Stimulated activated naive CD8-positive, alpha-beta T cell treated with anti-CD3 and anti-CD28 coated beads, Interleukin-15, amount 100 ng/mL, for 72 hours (primary cell): ENCODE measurements at regions not wholly inside any gene's neighbourhood (a gene's known extent, or its start where the extent isn't known, plus 50 kb on each side); places are given as distances from the start of the nearest gene placed in this dataset.
A peak's percentile ranks its signal among the peaks of the same experiment; 100 is the strongest.
"Not testable (repeated sequence)": the region's sequence is repeated elsewhere in the genome, so short reads cannot be mapped to it uniquely, and the experiment has no call there.

Experiments used
- ATAC-seq: fragments of 150-1000 bp; cut with Tn5 transposase; 2 replicates; pipeline ENCODE4 v1.10.0; 2021; ENCODE audit warnings: mild to moderate bottlenecking, moderate library complexity
- DNase-seq, 2 donors: peaks; one replicate each; pipeline ENCODE4 v3.0.0; 2021 to 2022
- H3K27ac Mint-ChIP-seq, 2 donors: one replicate each; pipeline ENCODE4 v1.8.0; 2022; ENCODE audit warnings: mild to moderate bottlenecking in 2 of 2, mixed read lengths in 2 of 2, moderate library complexity in 2 of 2
- H3K27me3 Mint-ChIP-seq: one replicate; pipeline ENCODE4 v1.8.0; 2022; ENCODE audit warnings: mixed read lengths
- H3K4me1 Mint-ChIP-seq: one replicate; pipeline ENCODE4 v1.8.0; 2022; ENCODE audit warnings: mild to moderate bottlenecking, mixed read lengths
- H3K4me3 Mint-ChIP-seq, 2 donors: one replicate each; pipeline ENCODE4 v1.8.0; 2022; ENCODE audit warnings: mild to moderate bottlenecking in 2 of 2, mixed read lengths in 2 of 2, moderate library complexity in 1 of 2
- H3K9me3 Mint-ChIP-seq, 2 donors: one replicate each; pipeline ENCODE4 v1.8.0; 2022; ENCODE audit warnings: mixed read lengths in 2 of 2

DNA sequence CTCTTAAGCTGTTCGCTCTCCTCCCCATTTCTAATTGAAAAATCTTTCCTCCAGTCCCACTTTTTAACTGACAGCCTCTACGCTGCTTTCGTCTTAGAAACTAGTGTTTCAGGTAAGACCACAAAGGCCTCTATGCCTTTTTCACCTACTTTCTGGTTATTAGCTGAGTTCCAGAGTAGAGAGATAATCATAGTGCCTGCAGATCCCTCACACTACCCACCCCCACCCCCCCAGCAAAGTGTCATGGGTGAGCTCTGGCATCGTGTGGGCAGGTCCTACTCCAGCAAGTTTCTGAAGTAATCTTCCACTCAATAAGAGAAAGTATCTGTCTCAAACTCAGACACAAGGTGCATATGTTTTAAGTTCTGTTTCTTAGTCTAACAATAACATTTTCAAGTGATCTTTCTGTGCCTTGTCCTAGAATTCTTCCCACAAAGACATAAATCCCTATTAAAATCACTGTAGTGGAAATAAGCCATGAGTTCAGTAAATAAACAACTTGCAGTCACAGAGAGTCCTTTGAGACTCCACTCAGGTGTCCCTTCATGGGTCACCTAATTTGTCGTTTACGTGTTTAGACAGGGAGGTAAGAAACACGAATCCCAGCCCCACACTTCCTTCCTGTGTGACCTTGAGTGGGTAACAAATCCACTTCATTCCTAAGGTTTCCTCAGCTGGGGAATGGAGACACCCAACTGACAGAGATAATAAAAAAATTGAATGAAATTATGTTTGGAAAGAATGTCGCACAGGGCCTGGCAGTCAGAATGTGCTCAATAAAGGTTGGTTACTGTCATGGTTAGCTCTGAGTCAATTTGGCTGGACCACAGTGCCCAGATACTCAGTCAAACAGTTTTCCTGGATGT is 228.9 kb upstream of the CAND1 start:
- ATAC-seq: peak; percentile 61
- H3K27ac Mint-ChIP-seq: no peak overlapping the region
- no peak overlapping the region for H3K4me3 Mint-ChIP-seq

DNA sequence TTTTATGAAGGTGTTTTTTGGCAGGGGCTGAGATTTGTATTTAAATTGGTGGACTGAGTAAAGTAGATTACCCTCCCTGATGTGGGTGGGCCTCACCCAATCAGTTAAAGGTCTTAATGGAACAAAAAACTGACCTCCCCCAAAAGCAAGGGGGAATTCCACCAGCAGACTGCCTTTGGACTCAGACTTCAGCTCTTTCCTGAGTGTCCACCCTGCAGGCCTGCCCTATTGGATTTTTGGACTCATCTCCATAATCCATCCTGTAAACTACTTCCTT is 228.4 kb upstream of the CAND1 start:
- no peaks in the 10 kb centered on the region for H3K9me3 Mint-ChIP-seq
- ATAC-seq: no peak
- H3K4me1 Mint-ChIP-seq: no peaks in the 10 kb centered on the region
- peaks cover 25% of the 10 kb centered on the region for H3K27me3 Mint-ChIP-seq
- no peak overlapping the region for H3K27ac Mint-ChIP-seq
- no peak for DNase-seq
- H3K4me3 Mint-ChIP-seq: no peak overlapping the region

More for the DNA sequence above, 228.9 kb upstream of the CAND1 start:
- Mint-ChIP-seq H3K27me3 (peaks cover 20% of the 10 kb centered on the region), H3K4me1 (no peaks in the 10 kb centered on the region), H3K9me3 (no peaks in the 10 kb centered on the region)
- DNase-seq: no peak

DNA sequence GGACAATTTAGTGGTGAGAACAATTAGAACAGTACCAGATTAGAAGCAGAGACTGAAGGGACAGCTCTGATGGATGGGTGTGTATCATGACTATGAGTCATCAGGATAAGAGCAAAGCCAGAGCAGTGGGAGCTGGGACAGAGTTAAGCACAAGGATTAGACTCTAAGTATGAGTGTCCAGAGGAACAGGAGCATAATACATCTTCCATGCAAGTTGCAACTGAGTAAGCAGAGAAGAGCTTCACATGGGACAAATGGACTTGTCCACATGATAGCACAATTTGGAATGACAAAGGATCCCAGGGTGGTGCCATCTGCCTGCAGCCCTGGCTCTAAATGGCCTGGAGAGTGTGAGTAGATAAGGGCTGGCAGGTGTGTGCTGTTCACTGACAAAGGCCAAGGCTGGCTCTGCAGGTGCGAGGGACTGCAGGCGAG is 226.4 kb upstream of the CAND1 start:
- H3K4me3 Mint-ChIP-seq: no peak overlapping the region
- DNase-seq: no peak
- no peaks in the 10 kb centered on the region for H3K4me1 Mint-ChIP-seq
- H3K27ac Mint-ChIP-seq: no peak overlapping the region
- no peaks in the 10 kb centered on the region for H3K9me3 Mint-ChIP-seq
- ATAC-seq: no peak
- H3K27me3 Mint-ChIP-seq: peaks cover 27% of the 10 kb centered on the region

DNA sequence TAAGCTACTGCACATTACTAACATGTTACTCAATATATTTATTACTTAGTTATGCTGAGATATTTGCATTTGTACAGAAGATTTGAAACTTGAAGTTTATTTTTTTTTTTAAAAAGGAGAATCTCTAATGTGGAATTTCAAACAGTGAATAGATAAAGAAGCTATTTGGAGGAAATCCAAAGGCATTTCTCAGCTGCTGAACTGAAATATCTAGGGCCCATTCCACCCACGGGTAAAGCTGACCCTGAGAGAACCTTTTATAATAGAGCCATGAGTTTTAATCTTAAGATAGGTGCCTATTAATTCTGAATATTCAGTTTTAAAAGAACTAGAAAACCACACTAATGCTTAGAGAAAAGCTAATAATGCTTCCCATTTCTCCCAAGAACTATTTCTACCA is 225.4 kb upstream of the CAND1 start:
- ATAC-seq (no peak), DNase-seq (no peak)
- no peaks in the 10 kb centered on the region for H3K4me1 Mint-ChIP-seq
- peaks cover 27% of the 10 kb centered on the region for H3K27me3 Mint-ChIP-seq
- H3K9me3 Mint-ChIP-seq: no peaks in the 10 kb centered on the region
- H3K27ac Mint-ChIP-seq: no peak overlapping the region
- H3K4me3 Mint-ChIP-seq: no peak overlapping the region

DNA sequence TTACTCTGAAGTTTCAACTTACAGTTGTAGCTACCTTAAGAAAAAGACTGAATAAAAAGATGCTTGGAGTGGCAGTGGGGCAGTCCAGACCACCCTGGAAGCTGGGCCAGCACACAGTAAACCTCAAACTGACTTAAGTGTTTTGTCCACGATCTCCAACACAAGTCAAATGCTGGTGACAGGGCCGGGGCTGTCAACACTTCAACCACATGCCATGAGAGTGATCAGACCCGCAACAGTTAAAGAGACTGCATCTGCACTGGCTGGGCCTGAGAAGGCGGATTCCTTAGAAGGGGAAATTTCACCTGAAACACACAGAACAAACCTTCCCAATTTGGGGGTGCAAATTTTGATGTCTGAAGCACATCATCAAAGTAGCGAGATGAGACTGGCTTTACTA is 223.5 kb upstream of the CAND1 start:
- no peak overlapping the region for H3K4me3 Mint-ChIP-seq
- DNase-seq: no peak
- peaks cover 27% of the 10 kb centered on the region for H3K27me3 Mint-ChIP-seq
- no peaks in the 10 kb centered on the region for H3K9me3 Mint-ChIP-seq
- no peak for ATAC-seq
- H3K27ac Mint-ChIP-seq: no peak overlapping the region
- no peaks in the 10 kb centered on the region for H3K4me1 Mint-ChIP-seq

DNA sequence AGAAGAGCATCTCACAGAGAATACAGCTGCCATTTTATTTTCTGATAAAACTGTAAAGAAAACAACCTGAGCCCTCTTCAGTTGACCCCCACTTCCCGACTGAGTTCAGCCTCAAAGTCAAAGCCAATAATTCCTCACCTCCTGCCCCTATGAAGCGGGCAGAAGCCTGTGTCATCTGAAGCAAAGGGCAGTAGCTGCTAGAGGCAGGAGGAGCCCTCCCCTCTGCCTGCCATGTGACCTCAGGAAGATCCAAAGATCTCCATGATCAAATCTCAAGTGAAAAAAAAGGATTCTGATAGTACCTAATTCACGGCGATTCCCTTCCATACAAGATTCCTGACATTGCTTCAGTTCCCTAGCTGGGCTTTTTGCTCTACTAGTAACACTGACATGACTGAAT is 223.1 kb upstream of the CAND1 start:
- Mint-ChIP-seq H3K4me1 (no peaks in the 10 kb centered on the region), H3K27ac (no peak overlapping the region), H3K4me3 (no peak overlapping the region), H3K9me3 (no peaks in the 10 kb centered on the region), H3K27me3 (peaks cover 27% of the 10 kb centered on the region)
- DNase-seq (no peak), ATAC-seq (no peak)

DNA sequence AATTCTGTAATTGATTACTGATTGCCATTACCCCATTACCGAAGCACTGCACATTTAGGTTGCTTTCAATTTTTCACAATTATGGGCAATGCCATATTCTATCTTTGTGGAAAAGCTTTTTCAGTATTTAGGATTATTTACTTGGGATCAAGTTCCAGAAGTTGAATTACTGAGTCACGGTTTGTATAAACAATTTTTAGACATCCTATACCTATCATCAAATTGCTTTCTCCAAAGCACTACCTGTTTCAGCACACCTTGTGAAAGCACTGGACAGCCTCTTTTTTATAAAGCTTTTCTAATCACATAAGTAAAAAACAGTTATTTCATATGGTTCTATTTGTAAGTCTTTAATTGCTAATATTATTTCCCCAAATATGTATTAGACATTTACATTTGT is 221.5 kb upstream of the CAND1 start:
- Mint-ChIP-seq H3K4me1 (no peaks in the 10 kb centered on the region), H3K4me3 (no peak overlapping the region), H3K27ac (no peak overlapping the region), H3K9me3 (no peaks in the 10 kb centered on the region), H3K27me3 (peaks cover 23% of the 10 kb centered on the region)
- ATAC-seq (no peak), DNase-seq (no peak)

DNA sequence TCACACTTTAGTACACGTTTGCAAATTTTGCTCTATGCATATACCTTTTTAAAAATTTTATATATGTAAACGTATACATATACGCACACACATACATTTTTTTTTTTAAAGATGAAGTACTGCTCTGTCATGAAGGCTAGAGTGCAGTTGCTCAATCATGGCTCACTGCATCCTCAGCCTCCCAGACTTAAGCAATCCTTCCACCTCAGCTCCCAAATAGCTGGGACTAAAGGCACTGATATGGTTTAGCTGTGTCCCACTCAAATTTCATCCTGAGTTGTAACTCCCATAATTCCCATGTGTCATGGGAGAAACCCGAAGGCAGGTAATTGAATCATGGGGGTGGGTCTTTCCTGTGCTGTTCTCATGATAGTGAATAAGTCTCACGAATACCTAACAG is 220.8 kb upstream of the CAND1 start:
- Mint-ChIP-seq H3K4me3 (no peak overlapping the region), H3K9me3 (no peaks in the 10 kb centered on the region), H3K4me1 (no peaks in the 10 kb centered on the region), H3K27me3 (peaks cover 16% of the 10 kb centered on the region), H3K27ac (no peak overlapping the region)
- no peak for DNase-seq
- ATAC-seq: no peak

DNA sequence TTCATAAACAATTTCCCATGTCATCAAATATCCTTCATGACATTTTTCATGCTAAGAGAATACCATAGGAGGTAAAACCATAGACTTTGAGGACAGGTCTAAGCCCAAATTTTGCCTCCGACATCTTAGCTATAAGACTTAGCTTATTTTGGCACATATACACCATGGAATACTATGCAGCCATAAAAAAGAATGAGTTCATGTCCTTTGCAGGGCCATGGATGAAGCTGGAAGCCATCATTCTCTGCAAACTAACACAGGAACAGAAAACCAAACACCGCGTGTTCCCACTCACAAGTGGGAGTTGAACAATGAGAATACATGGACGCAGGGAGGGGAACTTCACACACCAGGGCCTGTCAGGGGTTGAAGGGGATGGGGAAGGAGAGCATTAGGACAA is 220.0 kb upstream of the CAND1 start:
- not testable (repeated sequence) for ATAC-seq, H3K4me3 Mint-ChIP-seq, H3K4me1 Mint-ChIP-seq, H3K27ac Mint-ChIP-seq, H3K9me3 Mint-ChIP-seq, DNase-seq
- peaks cover 12% of the 10 kb centered on the region for H3K27me3 Mint-ChIP-seq

DNA sequence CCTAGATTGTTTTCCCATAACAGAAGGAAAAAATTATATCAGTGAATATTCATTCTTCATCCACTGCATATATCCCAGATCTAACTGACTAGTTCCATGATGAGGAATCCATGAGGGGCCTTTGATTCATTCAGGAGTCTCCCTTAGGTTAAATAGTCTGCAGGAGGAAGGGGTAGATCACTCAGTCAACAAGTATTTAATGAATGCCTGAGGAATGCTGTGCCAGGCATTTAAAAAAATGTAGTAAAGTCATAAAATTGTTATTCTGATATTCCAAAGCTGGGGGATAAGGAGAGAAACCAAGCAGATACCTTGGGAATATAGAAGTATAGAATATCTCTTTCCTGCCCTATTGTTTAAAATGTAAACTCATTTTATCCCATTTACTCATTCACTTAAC is 216.2 kb upstream of the CAND1 start:
- ATAC-seq (no peak), DNase-seq (no peak)
- no peaks in the 10 kb centered on the region for H3K4me1 Mint-ChIP-seq
- peaks cover 16% of the 10 kb centered on the region for H3K27me3 Mint-ChIP-seq
- no peaks in the 10 kb centered on the region for H3K9me3 Mint-ChIP-seq
- no peak overlapping the region for H3K4me3 Mint-ChIP-seq
- H3K27ac Mint-ChIP-seq: no peak overlapping the region

DNA sequence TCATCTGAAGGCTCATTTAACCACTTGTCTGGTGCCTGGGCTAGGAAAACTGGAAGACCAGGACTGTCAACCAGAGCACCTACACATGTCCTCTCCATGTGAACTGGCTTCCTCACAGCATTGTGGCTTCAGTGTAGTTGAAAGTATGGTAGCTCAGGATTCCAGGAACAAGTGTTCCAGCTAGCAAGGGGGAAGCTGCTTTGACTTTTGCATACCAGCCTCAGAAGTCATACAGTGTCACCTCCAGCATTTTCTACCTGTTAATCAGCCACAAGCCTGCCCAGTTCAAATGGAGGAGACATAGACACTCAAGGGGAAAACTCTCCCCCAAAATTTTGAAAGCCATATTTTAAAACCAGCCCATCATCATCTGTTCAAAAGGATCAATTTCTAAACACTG is 212.8 kb upstream of the CAND1 start:
- Mint-ChIP-seq H3K9me3 (no peaks in the 10 kb centered on the region), H3K27ac (no peak overlapping the region), H3K27me3 (peaks cover 16% of the 10 kb centered on the region), H3K4me3 (no peak overlapping the region), H3K4me1 (peaks cover 13% of the 10 kb centered on the region)
- ATAC-seq (no peak), DNase-seq (no peak)

DNA sequence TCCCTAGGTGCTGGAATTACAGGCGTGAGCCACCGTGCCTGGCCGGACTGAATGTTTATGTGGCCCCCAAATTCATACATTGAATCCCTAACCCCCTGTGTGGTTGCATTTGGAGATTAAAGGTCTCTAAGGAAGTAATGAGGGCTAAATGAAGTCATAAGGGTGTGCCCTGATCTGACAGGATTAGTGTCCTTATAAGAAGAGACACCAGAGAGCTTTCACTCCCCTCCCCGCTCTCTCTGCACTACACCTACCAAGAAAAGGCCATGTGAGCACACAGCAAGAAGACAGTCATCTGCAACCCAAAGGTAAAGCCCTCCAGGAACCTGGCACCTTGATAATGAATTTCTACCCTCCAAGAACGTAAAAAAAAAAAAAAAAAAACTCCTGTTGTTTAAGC is 212.1 kb upstream of the CAND1 start:
- Mint-ChIP-seq H3K9me3 (no peaks in the 10 kb centered on the region), H3K27me3 (peaks cover 21% of the 10 kb centered on the region)
- no peak for ATAC-seq

DNA sequence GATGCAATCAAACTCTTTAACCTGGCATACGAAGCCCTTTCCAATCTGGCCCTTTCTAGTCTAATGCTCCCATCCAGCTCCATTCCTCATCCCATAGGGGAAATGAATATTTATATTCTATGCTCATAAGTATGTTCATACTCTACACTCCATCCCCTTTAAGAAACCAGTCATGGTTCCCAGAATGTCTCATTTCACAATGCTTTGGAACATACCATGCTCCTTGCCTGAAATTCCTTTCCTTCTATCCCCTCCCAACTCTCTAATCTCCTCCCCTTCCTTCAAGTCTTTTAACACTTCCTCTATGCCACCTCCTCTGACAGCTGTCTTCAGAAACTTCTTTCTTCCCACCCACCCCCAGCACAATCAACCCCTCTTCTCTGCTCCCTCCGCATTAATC is 207.0 kb upstream of the CAND1 start:
- no peak overlapping the region for H3K27ac Mint-ChIP-seq
- H3K27me3 Mint-ChIP-seq: peaks cover 19% of the 10 kb centered on the region
- no peak overlapping the region for H3K4me3 Mint-ChIP-seq
- peaks cover 13% of the 10 kb centered on the region for H3K4me1 Mint-ChIP-seq
- DNase-seq (no peak), ATAC-seq (no peak)
- no peaks in the 10 kb centered on the region for H3K9me3 Mint-ChIP-seq

More for the DNA sequence above, 212.1 kb upstream of the CAND1 start:
- Mint-ChIP-seq H3K4me3 (no peak overlapping the region), H3K4me1 (peaks cover 13% of the 10 kb centered on the region), H3K27ac (no peak overlapping the region)
- DNase-seq: no peak

DNA sequence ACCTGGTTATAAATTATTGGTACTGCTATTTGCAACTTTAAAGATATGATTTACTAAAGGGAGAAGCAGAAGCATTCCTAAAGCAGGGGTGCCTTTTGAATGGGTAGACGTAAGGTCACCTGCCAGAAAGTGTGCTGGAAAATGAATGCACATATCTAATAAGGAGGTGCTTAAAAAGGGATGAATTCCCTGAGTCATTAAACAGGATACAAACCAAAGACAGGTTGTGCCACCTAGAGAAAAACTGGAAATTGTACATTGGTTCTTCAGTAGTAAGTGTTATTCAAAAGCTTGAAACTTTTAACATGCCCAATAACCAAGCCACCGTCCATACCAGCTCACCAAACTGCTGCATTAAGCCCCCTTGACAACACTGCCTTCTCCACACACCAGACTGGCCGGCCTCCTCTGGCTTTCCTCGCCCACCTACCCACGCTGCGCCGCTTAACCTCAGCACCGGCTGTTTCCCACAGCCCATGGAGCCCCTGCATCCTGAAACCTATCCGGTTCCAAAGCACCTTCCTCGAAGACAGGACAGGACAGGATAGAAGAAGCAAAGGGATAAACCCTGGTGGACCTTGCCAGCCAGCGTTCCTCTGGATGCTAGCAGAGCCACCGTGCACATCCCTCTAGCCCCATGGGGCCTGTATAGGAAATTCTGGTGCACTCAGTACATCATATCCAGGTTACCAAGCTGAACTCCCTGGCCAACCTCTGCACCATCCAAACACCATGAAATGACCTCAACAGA is 201.5 kb upstream of the CAND1 start:
- Mint-ChIP-seq H3K27me3 (peaks cover 44% of the 10 kb centered on the region), H3K27ac (no peak overlapping the region), H3K4me3 (peak overlapping the region; percentile 80 to 90), H3K9me3 (no peaks in the 10 kb centered on the region), H3K4me1 (peaks cover 29% of the 10 kb centered on the region)
- ATAC-seq: peak; percentile 26
- DNase-seq: no peak

DNA sequence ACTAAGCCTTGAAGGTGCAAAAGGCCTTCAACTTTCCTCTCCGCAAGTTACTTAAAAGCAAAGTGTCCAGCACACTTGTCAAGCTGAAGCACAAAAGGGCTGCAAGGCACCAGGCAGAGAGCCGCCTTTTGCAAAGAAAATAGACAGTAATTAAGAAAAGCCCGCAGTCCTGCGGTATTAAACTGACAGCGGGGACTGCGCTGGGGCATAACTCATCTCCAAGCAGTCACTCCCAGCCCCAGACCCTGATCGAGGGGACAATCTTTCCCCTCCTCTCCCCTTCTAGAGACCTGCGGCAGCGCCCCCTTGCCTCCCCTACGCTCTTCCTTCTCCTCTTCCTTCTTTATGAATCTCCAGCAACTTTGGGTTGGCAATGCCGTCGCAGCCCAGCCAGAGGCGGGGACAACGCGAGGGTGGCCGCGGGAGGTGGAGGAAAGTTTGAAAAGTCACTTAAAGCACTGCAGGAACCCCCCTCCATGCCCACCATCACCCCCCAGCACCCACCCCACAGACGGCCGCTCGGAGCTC is 200.9 kb upstream of the CAND1 start:
- peak in 1 of 2 donors; percentile 17 for DNase-seq
- Mint-ChIP-seq H3K4me1 (peaks cover 29% of the 10 kb centered on the region), H3K9me3 (no peaks in the 10 kb centered on the region), H3K27me3 (peaks cover 40% of the 10 kb centered on the region), H3K27ac (no peak overlapping the region), H3K4me3 (peak overlapping the region; percentile 80 to 90)
- ATAC-seq: peak; percentile 36

DNA sequence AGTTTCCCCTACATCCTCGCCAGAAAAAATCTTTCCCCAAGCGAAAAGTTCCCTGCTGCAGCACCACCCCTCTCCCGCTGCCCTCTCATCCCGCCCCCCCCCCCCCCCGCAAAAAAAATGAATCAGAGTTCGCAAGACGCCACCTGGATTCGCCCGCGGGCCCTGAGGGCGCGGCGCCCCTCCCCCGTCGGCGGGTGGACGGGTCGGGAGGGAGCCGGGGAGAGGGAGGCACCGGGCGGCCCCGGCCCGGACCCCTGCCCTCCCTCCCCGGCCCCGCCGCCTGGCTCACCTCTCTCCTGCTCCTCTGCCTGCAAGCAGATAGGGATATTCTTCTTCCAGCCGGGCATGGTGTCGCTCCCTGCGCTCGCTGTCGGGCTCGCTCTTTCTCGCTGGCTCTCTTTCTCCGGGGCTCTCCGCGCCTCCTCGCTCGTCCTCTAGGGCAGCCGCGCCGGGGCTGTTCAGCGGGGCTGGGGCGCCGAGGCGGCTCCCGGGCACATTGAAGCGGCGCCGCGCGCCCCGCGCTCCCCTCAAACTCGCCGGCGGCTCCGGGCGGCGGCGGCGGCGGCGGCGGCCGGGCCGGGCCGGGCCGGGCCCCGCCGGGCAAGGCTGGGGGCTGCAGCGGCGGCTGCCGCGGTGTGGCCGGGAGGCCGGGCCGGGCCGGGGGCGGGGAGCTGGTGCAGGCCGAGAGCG is 200.3 kb upstream of the CAND1 start:
- H3K4me3 Mint-ChIP-seq: peak overlapping the region; percentile 91
- H3K27me3 Mint-ChIP-seq: peaks cover 40% of the 10 kb centered on the region
- ATAC-seq (peak; percentile 80), DNase-seq (peak; percentile 54 to 61)
- H3K4me1 Mint-ChIP-seq: peaks cover 29% of the 10 kb centered on the region
- H3K9me3 Mint-ChIP-seq: no peaks in the 10 kb centered on the region
- peak overlapping the region; percentile 62 to 94 for H3K27ac Mint-ChIP-seq
